ENCODE measurements at regions not wholly inside any gene's neighbourhood (a gene's known extent, or its start where the extent isn't known, plus 50 kb on each side); places are given as distances from the start of the nearest gene placed in this dataset.
A peak's percentile ranks its signal among the peaks of the same experiment; 100 is the strongest.

DNA sequence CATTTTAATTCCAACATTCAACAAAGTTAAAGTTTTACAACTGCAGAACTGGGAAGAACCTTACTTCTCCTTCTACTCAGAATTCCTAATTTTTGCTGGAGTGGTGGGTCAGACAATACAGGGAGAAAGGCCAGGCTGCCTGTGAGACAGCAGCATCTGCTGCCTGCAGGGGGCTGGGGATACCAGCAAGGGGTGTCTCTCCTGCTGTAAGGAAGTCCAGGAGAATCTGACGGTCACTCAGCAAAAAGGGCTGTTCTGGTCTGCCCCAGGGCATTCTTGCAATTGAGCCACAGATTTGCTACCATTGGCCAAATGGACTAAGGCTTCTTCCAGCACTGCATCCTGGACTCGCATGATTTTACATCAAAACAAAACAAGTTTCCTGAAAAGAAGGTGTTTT, 426.6 kb upstream of the CDH11 start:
- Histone ChIP-seq H2AK9ac (replicated peaks; ENCODE audit: low read depth, low read length, poor library complexity) (peak overlapping the region; percentile 0), H3K4me3 (ENCODE audit: insufficient read depth, low read depth, low read length) (no peak overlapping the region), H3K9me1 (ENCODE audit: insufficient read depth, low read length) (peaks cover 8% of the 10 kb centered on the region; the same call in 1 of the 2 replicates), H3K27ac (ENCODE audit: insufficient read depth, low read length) (peak overlapping the region; percentile 78), H3K9ac (ENCODE audit: low read depth, low read length) (peak overlapping the region; percentile 61), H3K79me1 (ENCODE audit: low read depth in 1 of 2, low read length in 2 of 2) (no peaks in the 10 kb centered on the region), H2BK15ac (ENCODE audit: low read depth, low read length) (peak overlapping the region; percentile 77; the same call in 2 of the 3 replicates), H3K56ac (ENCODE audit: extremely low read depth, insufficient read depth, low read length) (peak overlapping the region; percentile 76; the same call in 1 of the 2 replicates), H3K36me3 (ENCODE audit: control insufficient read depth, insufficient read depth, low read length) (no peaks in the 10 kb centered on the region), H4K8ac (ENCODE audit: low read depth in 2 of 2, low read length in 2 of 2) (peak overlapping the region; percentile 61 to 70), H2BK20ac (ENCODE audit: low read depth, low read length) (peak overlapping the region; percentile 63), H2BK120ac (ENCODE audit: low read depth, low read length) (peak overlapping the region; percentile 66), H3K23ac (ENCODE audit: low read depth, low read length) (peak overlapping the region; percentile 20; the same call in 1 of the 2 replicates), H3K4ac (ENCODE audit: low read depth, low read length) (peak overlapping the region; percentile 76), H4K5ac (ENCODE audit: low read depth, low read length) (peak overlapping the region; percentile 36), H2AK5ac (ENCODE audit: low read depth, low read length) (peak overlapping the region; percentile 37; the same call in 1 of the 2 replicates), H3K9me3 (ENCODE audit: control insufficient read depth, insufficient read depth, low read length) (no peaks in the 10 kb centered on the region), H4K20me1 (ENCODE audit: insufficient read depth, low read length) (no peaks in the 10 kb centered on the region), H2BK5ac (ENCODE audit: low read depth, low read length, poor library complexity, severe bottlenecking) (peak overlapping the region; percentile 51), H3K4me2 (ENCODE audit: low read depth, low read length) (peak overlapping the region; percentile 45), H3K18ac (ENCODE audit: low read depth, low read length) (peak overlapping the region; percentile 58), H2AFZ (replicated peaks; ENCODE audit: low read length, poor library complexity) (peak overlapping the region; percentile 73), H3K14ac (replicated peaks; ENCODE audit: low read depth, low read length) (peak overlapping the region; percentile 13), H3K27me3 (ENCODE audit: control insufficient read depth, insufficient read depth, low read length) (no peaks in the 10 kb centered on the region), H4K91ac (ENCODE audit: insufficient read depth, low read depth, low read length) (peak overlapping the region; percentile 69), H3K4me1 (ENCODE audit: control insufficient read depth, insufficient read depth, low read length) (peaks cover 20% of the 10 kb centered on the region)
- ATAC-seq (ENCODE audit: low read depth) (peak; percentile 28), DNase-seq (peak; percentile 13)
- 43% methylated on average over 1 of the region's 2 CpGs; no CpG with 5 or more reads in 1 of the 2 experiments for WGBS, 2 experiments (ENCODE audit: extremely low coverage in 2 of 2, insufficient read length in 1 of 2)
- intact Hi-C loops (cut with micrococcal nuclease), result no loop called here
- BruUV-seq (replicated peaks), result no TSS peak
- POLR2A ChIA-PET (ENCODE audit: unreplicated experiment), result no interaction called here
- dilution Hi-C loops (cut with HindIII; ENCODE audit: low sequenced_read_pairs, unreplicated experiment), result no loop called here
- peak; percentile 7; the same call in 1 of the 2 replicates for TF ChIP-seq RAD21 (IDR thresholded peaks at IDR 0.05; ENCODE audit: low read length)
- TF ChIP-seq, protein P1, sequence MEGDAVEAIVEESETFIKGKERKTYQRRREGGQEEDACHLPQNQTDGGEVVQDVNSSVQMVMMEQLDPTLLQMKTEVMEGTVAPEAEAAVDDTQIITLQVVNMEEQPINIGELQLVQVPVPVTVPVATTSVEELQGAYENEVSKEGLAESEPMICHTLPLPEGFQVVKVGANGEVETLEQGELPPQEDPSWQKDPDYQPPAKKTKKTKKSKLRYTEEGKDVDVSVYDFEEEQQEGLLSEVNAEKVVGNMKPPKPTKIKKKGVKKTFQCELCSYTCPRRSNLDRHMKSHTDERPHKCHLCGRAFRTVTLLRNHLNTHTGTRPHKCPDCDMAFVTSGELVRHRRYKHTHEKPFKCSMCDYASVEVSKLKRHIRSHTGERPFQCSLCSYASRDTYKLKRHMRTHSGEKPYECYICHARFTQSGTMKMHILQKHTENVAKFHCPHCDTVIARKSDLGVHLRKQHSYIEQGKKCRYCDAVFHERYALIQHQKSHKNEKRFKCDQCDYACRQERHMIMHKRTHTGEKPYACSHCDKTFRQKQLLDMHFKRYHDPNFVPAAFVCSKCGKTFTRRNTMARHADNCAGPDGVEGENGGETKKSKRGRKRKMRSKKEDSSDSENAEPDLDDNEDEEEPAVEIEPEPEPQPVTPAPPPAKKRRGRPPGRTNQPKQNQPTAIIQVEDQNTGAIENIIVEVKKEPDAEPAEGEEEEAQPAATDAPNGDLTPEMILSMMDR (conservative IDR thresholded peaks at IDR 0.05; ENCODE audit: low read depth, low read length), result 0 out of 2 replicates have a peak, but pooled peaks have one; percentile 9
- TF ChIP-seq NFE2L2 (IDR thresholded peaks at IDR 0.05; ENCODE audit: low read depth, low read length), result no peak
- CTCF ChIA-PET, result interaction anchor here (0.6 to 1.1 kb wide), 3 partner anchors 12 to 279 kb away, joined by 3 read pairs; no protein-coding TSS in a partner anchor
- in situ Hi-C loops (cut with MboI; ENCODE audit: low sequenced_read_pairs), result no loop called here
